ENCODE measurements at regions not wholly inside any gene's neighbourhood (a gene's known extent, or its start where the extent isn't known, plus 50 kb on each side); places are given as distances from the start of the nearest gene placed in this dataset.
"Not testable (repeated sequence)": the region's sequence is repeated elsewhere in the genome, so short reads cannot be mapped to it uniquely, and the experiment has no call there.

DNA sequence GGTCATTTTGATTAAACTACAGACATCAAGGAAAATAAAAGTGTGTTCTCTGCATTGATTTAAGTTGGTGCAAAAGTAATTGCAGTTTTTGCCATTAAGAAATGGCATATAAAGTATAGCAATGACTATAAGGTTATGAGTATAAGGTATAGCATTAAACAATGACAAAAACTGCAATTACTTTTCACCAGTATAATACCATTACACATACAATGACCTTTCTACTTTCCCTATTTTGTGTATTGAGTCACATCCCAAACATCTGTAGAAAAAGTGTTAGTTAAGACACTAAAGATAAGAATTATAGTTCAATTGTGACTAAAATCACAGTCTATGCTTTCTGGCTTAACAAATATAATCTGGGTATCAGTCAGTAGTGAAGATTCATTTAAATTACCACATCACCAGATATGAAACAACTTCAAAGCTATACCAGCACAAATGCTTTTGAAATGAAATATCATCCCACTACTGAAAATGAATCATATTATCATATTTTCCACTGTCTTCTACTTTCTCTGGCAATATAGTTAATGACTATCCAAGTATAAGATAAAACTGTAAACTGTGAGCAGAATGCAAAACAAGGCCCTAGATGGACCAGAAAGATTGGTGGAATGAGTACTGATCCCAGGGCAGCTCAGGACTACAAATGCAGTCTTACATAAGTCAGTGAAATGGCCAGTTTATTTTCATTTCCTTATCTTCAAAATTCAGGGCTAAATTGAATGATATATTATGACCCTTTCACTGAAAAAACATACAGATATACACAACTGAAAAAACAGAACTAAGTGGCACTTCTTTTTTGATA lies 241.1 kb downstream of the ANTXR2 start:
- no peaks in the 10 kb centered on the region for H3K27me3 ChIP-seq (replicated peaks; ENCODE audit: control insufficient read depth, insufficient read depth, low read length)
- no peaks in the 10 kb centered on the region for H3K36me3 ChIP-seq (ENCODE audit: control insufficient read depth, insufficient read depth, low read length)
- TF ChIP-seq, protein P1, sequence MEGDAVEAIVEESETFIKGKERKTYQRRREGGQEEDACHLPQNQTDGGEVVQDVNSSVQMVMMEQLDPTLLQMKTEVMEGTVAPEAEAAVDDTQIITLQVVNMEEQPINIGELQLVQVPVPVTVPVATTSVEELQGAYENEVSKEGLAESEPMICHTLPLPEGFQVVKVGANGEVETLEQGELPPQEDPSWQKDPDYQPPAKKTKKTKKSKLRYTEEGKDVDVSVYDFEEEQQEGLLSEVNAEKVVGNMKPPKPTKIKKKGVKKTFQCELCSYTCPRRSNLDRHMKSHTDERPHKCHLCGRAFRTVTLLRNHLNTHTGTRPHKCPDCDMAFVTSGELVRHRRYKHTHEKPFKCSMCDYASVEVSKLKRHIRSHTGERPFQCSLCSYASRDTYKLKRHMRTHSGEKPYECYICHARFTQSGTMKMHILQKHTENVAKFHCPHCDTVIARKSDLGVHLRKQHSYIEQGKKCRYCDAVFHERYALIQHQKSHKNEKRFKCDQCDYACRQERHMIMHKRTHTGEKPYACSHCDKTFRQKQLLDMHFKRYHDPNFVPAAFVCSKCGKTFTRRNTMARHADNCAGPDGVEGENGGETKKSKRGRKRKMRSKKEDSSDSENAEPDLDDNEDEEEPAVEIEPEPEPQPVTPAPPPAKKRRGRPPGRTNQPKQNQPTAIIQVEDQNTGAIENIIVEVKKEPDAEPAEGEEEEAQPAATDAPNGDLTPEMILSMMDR (IDR thresholded peaks at IDR 0.05; ENCODE audit: insufficient read depth, low read length, poor library complexity, severe bottlenecking), result no peak
- no peak for DNase-seq (ENCODE audit: extremely low read depth, insufficient read length)
- H3K4me3 ChIP-seq (replicated peaks; ENCODE audit: low read depth, low read length), result no peak overlapping the region

DNA sequence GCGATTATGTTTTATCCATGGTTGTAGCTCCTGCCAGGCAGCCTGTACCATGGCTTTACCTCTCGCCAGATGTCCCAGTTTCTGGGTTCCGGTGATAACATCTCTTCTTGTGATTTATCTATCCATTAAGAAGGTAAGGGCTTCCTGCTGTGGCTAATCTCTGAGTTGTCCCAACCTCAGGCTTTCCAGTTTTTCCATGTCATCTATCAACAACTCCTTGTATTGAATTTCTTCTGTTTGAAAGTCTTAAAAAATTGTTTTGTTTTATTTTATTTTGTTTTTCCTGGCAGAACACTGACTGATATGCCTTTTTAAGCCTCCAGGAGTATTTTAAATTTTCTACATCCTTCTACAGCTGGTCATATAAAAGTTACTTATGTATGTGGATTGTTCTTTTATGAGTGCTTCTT lies 241.9 kb downstream of the ANTXR2 start:
- TF ChIP-seq, protein P1 (IDR thresholded peaks at IDR 0.05; ENCODE audit: insufficient read depth, low read length, poor library complexity, severe bottlenecking), result no peak
- H3K36me3 ChIP-seq (ENCODE audit: control insufficient read depth, insufficient read depth, low read length), result no peaks in the 10 kb centered on the region
- no peaks in the 10 kb centered on the region for H3K27me3 ChIP-seq (replicated peaks; ENCODE audit: control insufficient read depth, insufficient read depth, low read length)
- no peak overlapping the region for H3K4me3 ChIP-seq (replicated peaks; ENCODE audit: low read depth, low read length)
- no peak for DNase-seq (ENCODE audit: extremely low read depth, insufficient read length)

DNA sequence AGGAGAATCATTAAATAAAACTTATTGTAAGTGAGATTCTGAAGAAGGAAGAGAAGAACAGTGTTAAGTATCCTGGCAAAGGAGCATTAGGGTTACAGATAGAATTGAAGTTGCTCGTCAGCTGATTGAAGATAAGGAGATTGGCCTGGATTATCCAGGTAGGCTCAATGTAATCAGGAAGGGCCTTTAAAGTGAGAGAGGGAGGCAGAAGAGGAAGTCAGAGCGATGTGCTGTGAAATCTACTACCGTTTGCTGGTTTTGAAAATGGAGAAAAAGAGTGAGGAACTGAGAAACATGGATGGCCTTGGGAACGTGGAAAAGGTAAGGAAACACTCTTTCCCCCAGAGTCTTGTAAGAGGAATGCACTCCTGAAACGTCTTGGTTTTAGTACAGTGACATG lies 245.7 kb downstream of the ANTXR2 start:
- DNase-seq (ENCODE audit: extremely low read depth, insufficient read length), result no peak
- TF ChIP-seq, protein P1 (IDR thresholded peaks at IDR 0.05; ENCODE audit: insufficient read depth, low read length, poor library complexity, severe bottlenecking), result no peak
- no peaks in the 10 kb centered on the region for H3K27me3 ChIP-seq (replicated peaks; ENCODE audit: control insufficient read depth, insufficient read depth, low read length)
- no peak overlapping the region for H3K4me3 ChIP-seq (replicated peaks; ENCODE audit: low read depth, low read length)
- H3K36me3 ChIP-seq (ENCODE audit: control insufficient read depth, insufficient read depth, low read length), result no peaks in the 10 kb centered on the region

DNA sequence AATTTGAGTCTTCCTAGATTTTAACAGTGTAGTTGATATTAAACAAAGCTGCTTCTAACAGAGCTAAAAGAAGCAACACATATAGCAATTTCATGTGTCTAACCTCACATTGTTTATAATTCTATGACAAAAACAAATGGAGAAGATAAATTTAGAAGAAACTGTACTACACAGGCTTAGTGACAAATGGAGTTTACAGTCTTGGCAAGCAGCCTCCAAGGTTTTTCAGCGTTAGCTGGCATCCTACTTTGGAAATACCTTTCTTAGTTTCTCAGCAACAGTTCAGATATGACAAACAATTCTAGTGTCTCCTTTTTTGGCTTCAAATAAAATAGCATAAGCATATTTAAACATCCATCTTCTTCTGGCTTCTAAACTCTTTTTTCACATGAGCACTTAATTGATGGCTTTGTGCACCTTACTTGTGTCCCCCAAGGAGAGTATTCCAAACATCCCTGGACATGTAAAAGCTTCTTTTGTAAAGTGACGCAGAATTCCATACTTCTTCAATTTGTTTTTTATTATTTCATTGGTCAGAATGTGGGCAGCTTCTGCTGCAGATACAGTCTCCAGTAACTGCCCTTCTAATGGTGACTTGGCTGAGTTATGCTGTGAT lies 249.8 kb downstream of the ANTXR2 start:
- Histone ChIP-seq H3K36me3 (ENCODE audit: control insufficient read depth, insufficient read depth, low read length) (no peaks in the 10 kb centered on the region), H3K27me3 (replicated peaks; ENCODE audit: control insufficient read depth, insufficient read depth, low read length) (no peaks in the 10 kb centered on the region), H3K4me3 (replicated peaks; ENCODE audit: low read depth, low read length) (no peak overlapping the region)
- TF ChIP-seq, protein P1 (IDR thresholded peaks at IDR 0.05; ENCODE audit: insufficient read depth, low read length, poor library complexity, severe bottlenecking), result no peak
- DNase-seq (ENCODE audit: extremely low read depth, insufficient read length), result no peak

DNA sequence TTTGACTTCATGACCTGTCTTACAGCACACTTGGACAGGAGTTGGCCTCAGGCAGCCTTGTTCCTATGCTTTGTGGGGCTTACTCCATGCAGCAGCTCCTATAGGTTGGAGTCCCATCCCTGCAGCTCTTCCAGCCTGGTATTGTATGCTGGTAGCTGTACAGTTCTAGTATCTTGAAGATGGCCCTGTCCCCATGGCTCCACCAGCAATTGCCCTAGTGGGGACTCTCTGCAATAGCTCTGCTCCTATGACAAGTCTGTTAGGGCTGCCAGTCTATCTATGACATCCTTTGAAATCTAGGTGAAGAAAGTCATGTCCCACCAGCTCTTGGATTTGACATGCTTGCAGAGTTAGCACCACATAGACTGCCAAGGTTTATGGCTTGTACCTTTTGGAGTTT lies 252.6 kb downstream of the ANTXR2 start:
- H3K36me3 ChIP-seq (ENCODE audit: control insufficient read depth, insufficient read depth, low read length), result no peaks in the 10 kb centered on the region
- DNase-seq (ENCODE audit: extremely low read depth, insufficient read length), result no peak
- no peaks in the 10 kb centered on the region for H3K27me3 ChIP-seq (replicated peaks; ENCODE audit: control insufficient read depth, insufficient read depth, low read length)
- H3K4me3 ChIP-seq (replicated peaks; ENCODE audit: low read depth, low read length), result no peak overlapping the region
- TF ChIP-seq, protein P1 (IDR thresholded peaks at IDR 0.05; ENCODE audit: insufficient read depth, low read length, poor library complexity, severe bottlenecking), result no peak

DNA sequence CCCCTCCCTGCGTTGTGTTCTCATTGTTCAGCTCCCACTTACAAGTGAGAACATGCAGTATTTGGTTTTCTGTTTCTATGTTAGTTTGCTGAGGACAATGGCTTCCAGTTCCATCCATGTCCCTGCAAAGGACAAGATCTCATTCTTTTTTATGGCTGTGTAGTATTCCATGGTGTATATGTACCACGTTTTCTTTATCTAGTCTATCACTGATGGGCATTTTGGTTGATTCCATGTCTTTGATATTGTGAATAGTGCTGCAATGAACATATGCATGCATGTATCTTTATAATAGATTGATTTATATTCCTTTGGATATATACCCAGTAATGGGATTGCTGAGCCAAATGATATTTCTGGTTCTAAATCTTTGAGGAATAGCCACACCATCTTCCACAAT lies 265.1 kb downstream of the ANTXR2 start:
- not testable (repeated sequence) for H3K4me3 ChIP-seq (replicated peaks; ENCODE audit: low read depth, low read length); H3K27me3 ChIP-seq (replicated peaks; ENCODE audit: control insufficient read depth, insufficient read depth, low read length); H3K36me3 ChIP-seq (ENCODE audit: control insufficient read depth, insufficient read depth, low read length); DNase-seq (ENCODE audit: extremely low read depth, insufficient read length)

Data from GM06990 (cell line).